ENCODE measurements at regions not wholly inside any gene's neighbourhood (a gene's known extent, or its start where the extent isn't known, plus 50 kb on each side); places are given as distances from the start of the nearest gene placed in this dataset.

DNA sequence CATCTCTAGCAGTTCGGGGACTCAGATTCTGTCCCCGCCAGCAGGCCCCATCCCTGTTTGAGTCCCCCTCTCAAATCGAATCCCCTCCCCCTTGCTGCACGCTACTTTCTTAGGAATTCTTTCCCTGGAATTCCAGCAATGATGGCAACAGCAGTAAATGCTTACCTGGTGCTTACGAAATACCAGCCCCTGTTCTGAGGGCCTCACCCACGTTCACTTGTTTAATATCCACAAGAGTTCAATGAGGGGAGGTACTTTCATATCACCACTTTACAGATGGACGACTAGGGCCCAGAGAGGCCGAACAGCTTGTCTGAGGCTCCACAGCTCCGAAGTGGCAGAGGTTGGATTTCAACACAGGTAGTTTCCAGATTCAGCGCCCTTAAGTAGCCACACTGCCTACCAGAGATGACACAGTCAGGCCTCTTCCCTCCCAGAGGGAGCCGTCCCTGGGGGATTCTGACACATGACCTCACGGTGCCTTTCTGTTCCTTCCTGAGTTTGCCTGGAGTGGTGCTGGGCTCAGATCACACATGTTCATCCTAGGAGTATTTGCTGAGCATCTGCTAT, 120.7 kb upstream of the GSE1 start:
- DNase-seq (ENCODE audit: low read depth): no peak

- no peak for DNase-seq (ENCODE audit: low read depth)
Measured at GRCh38 chr16:85494315-85494714, 118.8 kb upstream of the GSE1 start.

DNA sequence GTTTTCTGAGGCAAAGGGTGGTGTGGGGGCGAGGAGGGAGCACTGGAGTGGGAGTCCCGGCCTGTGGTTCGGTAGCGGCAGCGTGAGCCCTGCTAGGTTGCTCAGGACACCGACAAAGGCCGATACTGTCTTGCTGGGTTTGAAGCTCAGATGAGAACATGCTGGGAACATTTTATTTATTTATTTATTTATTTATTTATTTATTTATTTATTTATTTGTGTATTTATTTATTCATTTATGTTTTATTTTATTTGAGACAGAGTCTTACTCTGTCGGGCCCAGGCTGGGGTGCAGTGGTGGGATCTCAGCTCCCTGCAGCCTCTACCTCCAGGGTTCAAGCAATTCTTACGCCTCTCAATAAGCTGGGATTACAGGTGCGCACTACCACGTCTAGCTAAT, 117.9 kb upstream of the GSE1 start:
- DNase-seq (ENCODE audit: low read depth): no peak

DNA sequence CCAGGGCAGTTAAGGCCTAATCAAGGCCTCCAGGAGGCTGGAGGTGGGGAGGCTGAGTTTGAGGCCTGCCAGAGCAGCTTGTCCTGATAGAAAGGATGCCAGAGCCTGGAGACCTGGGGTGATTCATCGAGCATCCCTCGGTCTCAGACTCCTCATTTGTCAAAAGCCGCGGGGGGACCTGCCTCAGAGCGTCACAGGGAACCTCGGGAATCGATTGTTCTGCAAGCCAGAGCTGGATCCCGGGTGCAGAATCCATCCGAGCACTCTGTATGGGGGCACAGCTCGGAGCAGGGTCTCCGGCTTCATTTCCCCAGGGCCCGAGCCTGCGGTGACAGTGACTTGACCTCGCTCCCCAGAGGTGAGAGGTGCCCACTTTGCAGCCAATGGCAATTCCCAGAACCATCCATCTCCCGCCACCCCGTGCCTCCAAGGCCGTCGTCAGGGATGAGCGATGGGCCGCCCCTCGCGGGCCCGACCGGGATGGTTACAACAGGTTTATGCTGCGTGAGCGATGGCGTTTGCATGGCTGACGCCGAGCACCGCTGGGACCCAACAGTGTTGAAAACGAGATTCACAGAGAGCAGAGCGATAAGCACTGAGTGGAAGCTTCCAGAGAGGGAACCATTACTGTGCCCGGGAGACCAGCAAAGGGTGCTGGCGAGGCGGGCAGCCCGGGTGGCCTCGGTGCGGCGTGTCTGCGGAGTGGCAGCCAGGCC, 117.1 kb upstream of the GSE1 start:
- no peak for DNase-seq (ENCODE audit: low read depth)

DNA sequence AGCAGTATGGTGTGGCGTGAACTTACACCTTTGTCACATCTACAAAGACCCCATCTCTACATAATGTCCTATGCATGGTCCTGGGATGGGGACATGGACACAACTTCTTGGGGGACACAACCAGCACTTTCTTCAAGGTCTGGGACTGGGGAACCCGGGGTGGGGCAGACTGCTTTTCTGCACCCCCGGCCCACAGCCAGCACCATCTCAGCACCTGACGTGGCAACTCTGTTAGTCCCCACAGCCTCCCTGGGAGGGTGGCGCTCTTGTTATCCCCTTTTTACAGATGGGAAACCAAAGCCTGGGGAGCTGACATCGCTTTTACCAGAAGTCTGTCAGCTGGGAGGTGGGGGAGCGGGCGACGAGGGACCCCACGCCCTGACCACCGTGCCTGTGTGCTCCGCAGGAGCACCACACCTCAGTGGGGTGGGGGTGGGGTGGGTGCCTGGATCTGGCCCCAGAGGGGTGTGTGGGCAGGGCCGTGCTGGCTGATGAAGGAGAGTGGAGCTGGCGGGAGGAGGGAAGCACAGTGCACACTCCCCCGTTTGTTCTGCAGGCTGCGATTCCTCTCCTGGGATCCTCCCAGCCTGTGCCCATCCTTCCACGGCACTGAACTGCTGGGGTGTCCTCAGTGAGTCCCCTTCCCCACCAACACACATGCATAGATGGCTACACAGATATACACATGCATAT, 115.4 kb upstream of the GSE1 start:
- no peak for DNase-seq (ENCODE audit: low read depth)

GRCh38 chr16:85498607-85499006, 114.5 kb upstream of the GSE1 start:
- DNase-seq (ENCODE audit: low read depth): no peak

- no peak for DNase-seq (ENCODE audit: low read depth)
Measured at GRCh38 chr16:85500220-85500619, 112.9 kb upstream of the GSE1 start.

GRCh38 chr16:85501900-85502299, 111.2 kb upstream of the GSE1 start:
- DNase-seq (ENCODE audit: low read depth): no peak

GRCh38 chr16:85502357-85502756, 110.8 kb upstream of the GSE1 start:
- no peak for DNase-seq (ENCODE audit: low read depth)

DNA sequence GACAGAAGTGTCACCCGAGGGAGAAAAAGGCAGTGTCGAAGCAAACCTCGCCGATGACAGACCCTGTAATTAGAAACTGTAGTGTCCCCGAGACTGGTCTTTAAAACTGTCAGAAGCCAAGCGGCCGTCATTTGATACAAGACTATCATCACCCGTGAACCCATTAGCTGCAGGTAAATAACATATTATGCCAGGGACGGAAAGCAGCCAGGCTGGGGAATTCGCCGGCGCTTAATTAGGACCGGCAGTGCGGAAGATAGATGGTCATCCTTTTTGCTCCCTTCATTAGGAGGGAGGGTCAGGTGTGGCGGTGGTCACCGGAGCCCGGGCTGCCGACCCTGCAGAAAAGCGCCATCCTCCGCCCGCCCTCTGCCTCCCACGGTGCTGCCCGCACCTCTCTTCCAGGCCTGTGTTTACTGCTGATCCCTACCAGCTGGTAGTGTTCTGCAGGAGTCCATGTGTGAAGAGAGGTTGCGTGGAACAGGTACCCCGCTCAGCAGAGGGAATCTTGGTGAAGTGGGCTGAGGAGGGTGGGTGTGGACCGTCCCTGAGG, 109.4 kb upstream of the GSE1 start:
- no peak for DNase-seq (ENCODE audit: low read depth)

- no peak for DNase-seq (ENCODE audit: low read depth)
Measured at GRCh38 chr16:85504242-85504641, 108.9 kb upstream of the GSE1 start.

GRCh38 chr16:85505794-85506634, 107.1 kb upstream of the GSE1 start:
- no peak for DNase-seq (ENCODE audit: low read depth)

DNA sequence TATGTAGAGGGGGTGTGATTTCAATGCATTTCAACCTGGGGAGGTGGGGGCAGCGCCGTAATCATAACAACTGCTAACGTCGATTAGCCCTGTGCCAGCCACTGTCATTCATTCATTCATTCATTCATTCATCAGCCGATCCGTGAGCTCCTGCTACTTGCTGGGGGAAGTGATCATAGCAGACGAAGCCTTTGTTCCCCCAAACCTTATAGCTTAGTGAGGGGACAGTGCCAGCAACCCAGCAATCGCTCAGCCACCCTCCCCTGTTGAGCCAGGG, 106.5 kb upstream of the GSE1 start:
- no peak for DNase-seq (ENCODE audit: low read depth)

GRCh38 chr16:85507342-85507741, 105.8 kb upstream of the GSE1 start:
- DNase-seq (ENCODE audit: low read depth): no peak

DNA sequence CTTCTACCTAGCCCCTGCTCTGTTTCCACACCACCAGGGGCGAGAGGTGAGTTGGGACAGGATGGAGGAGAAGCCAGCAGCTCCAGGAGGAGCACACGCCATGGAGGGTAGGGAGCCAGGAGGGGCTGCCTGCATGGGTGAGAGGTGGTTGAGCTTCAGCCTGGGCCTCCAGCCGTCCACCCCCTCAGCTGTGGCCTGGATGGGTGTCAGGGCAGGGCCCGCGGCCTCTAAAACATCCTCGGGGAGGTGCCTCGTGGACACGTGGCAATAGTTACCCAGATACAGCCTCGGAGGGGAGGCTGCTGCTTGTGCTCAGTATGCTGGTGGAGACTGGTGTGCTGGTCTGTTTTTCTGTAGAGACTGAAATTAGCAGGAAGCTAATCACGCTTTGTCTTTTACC, 104.7 kb upstream of the GSE1 start:
- no peak for DNase-seq (ENCODE audit: low read depth)

GRCh38 chr16:85508993-85509392, 104.1 kb upstream of the GSE1 start:
- DNase-seq (ENCODE audit: low read depth): no peak

GRCh38 chr16:85510041-85510659, 103.0 kb upstream of the GSE1 start:
- DNase-seq (ENCODE audit: low read depth): no peak

DNA sequence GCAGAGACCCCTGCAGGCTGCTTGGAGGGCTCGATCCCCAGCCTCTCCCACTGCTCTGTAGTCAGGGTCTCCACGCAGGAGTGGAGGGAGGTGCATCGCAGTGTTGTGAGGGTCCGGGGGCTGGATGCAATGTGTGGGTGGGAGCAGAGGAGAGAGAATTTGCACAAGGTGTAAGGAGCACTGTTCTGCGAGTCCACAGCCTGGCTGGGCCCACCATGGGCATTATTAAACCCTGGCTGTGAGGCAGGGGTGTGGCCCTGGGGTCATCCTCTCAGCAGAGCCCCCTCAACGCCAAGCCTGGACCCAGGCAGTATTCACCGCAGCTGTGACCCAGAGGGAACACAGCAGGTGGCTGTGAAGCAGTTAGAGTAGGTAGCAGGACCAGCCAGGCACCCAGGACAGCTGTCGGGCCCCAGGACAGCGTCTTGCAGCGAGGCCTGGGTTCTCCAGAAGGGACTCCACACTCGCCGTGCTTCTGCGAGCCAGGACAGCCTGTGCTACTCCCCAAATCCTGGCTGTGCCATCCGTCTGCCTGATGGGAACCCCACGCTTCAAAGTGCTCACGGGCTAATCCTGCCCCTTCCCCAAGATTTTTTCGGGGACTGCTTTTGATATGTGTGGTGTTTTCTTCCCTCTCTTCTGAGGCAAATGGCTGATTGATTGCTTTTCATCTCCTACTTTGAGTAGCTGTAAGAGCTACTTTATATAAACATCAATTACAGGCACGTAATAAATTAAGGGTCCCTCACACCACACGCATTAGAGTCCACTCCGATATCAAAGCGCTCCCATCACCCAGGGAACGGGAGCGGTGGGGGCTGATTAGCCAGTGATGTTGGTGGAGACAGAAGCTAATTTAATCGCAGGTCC, 100.9 kb upstream of the GSE1 start:
- no peak for DNase-seq (ENCODE audit: low read depth)

GRCh38 chr16:85512808-85513115, 100.4 kb upstream of the GSE1 start:
- DNase-seq (ENCODE audit: low read depth): no peak

- DNase-seq (ENCODE audit: low read depth): no peak
Measured at GRCh38 chr16:85513180-85513579, 99.9 kb upstream of the GSE1 start.

- no peak for DNase-seq (ENCODE audit: low read depth)
Measured at GRCh38 chr16:85513649-85514048, 99.5 kb upstream of the GSE1 start.

DNA sequence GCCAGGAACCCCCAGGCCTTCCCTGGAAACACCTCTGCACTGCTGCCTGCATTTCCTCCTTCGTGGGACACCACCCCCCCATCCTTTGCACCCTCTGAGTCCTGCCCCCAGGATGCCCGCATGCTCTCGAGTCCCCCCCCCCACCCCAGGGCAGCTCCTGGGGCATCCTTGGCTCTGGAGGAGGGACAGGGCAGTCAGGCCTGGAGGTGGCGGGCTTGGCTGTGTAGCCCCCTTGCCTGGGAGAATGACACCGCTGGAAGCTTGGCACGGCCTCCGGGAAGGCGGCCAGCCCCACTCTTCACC, 98.9 kb upstream of the GSE1 start:
- DNase-seq (ENCODE audit: low read depth): no peak

Measured in ELR (cell line).